Parathyroid adenoma (tissue), 2 donors: ENCODE measurements at regions not wholly inside any gene's neighbourhood (a gene's known extent, or its start where the extent isn't known, plus 50 kb on each side); places are given as distances from the start of the nearest gene placed in this dataset.

ENCODE experiments used
- H2AFZ ChIP-seq: fragments of 300-600 bp; sonication (generic); one replicate; pipeline ENCODE4 v1.7.0; 2017; ENCODE audit warnings: antibody characterized with exemption, mild to moderate bottlenecking
- H3K27ac ChIP-seq: fragments of 300-600 bp; sonication (generic); one replicate; pipeline ENCODE4 v1.7.0; 2017
- H3K27me3 ChIP-seq: fragments of 300-600 bp; sonication (generic); one replicate; pipeline ENCODE4 v1.7.0; 2017; ENCODE audit warnings: low read length; ENCODE audit not compliant: control insufficient read depth, insufficient read depth
- H3K36me3 ChIP-seq: fragments of 300-600 bp; sonication (generic); one replicate; pipeline ENCODE4 v1.7.0; 2017; ENCODE audit warnings: low read length; ENCODE audit not compliant: control insufficient read depth, insufficient read depth
- H3K4me1 ChIP-seq: fragments of 300-600 bp; sonication (generic); one replicate; pipeline ENCODE4 v1.7.0; 2017; ENCODE audit warnings: control low read depth
- H3K4me2 ChIP-seq: fragments of 300-600 bp; sonication (generic); one replicate; pipeline ENCODE4 v1.7.0; 2017; ENCODE audit warnings: low read length
- H3K4me3 ChIP-seq: fragments of 300-600 bp; sonication (generic); one replicate; pipeline ENCODE4 v1.7.0; 2017; ENCODE audit warnings: low read depth, low read length
- H3K79me2 ChIP-seq: fragments of 300-600 bp; sonication (generic); one replicate; pipeline ENCODE4 v1.7.0; 2017; ENCODE audit warnings: control low read depth
- H3K9ac ChIP-seq: fragments of 300-600 bp; sonication (generic); one replicate; pipeline ENCODE4 v1.7.0; 2017; ENCODE audit warnings: mild to moderate bottlenecking
- H3K9me3 ChIP-seq: fragments of 300-600 bp; sonication (generic); one replicate; pipeline ENCODE4 v1.7.0; 2017; ENCODE audit warnings: low read length; ENCODE audit not compliant: control insufficient read depth
- TF ChIP-seq, protein P1 (sequence below): fragments of 300-600 bp; sonication (generic); IDR thresholded peaks from one replicate; pipeline ENCODE4 v1.7.0; 2017; ENCODE audit warnings: antibody characterized with exemption, mild to moderate bottlenecking
- donor health status: primary hyperparathyroidism.

DNA sequence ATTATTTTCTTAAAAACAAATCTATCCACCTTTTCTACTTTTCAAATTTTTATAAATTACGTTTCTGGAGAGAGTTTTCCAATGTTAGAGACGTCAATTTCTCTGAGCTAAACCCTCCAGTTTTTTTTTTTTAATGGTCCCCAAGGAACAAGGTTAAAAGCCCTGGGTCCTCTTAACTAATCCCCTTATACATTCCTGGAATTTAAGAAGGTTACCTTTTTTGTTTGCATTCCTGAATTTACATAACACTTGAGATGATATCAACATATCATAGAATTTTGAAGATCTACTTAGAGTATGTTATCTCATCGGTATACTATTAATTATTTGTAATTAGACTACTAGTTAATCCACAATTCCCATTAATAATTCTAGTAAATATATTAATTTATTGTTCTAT is 662.2 kb upstream of the LRFN5 start:
- no peaks in the 10 kb centered on the region for H3K27me3 ChIP-seq
- no peaks in the 10 kb centered on the region for H3K79me2 ChIP-seq
- no peak overlapping the region for H3K4me3 ChIP-seq
- TF ChIP-seq, protein P1, sequence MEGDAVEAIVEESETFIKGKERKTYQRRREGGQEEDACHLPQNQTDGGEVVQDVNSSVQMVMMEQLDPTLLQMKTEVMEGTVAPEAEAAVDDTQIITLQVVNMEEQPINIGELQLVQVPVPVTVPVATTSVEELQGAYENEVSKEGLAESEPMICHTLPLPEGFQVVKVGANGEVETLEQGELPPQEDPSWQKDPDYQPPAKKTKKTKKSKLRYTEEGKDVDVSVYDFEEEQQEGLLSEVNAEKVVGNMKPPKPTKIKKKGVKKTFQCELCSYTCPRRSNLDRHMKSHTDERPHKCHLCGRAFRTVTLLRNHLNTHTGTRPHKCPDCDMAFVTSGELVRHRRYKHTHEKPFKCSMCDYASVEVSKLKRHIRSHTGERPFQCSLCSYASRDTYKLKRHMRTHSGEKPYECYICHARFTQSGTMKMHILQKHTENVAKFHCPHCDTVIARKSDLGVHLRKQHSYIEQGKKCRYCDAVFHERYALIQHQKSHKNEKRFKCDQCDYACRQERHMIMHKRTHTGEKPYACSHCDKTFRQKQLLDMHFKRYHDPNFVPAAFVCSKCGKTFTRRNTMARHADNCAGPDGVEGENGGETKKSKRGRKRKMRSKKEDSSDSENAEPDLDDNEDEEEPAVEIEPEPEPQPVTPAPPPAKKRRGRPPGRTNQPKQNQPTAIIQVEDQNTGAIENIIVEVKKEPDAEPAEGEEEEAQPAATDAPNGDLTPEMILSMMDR, result no peak
- H2AFZ ChIP-seq, result no peak overlapping the region
- no peaks in the 10 kb centered on the region for H3K4me1 ChIP-seq
- H3K9ac ChIP-seq, result no peak overlapping the region
- no peak overlapping the region for H3K27ac ChIP-seq
- no peak overlapping the region for H3K4me2 ChIP-seq
- no peaks in the 10 kb centered on the region for H3K36me3 ChIP-seq
- no peaks in the 10 kb centered on the region for H3K9me3 ChIP-seq

DNA sequence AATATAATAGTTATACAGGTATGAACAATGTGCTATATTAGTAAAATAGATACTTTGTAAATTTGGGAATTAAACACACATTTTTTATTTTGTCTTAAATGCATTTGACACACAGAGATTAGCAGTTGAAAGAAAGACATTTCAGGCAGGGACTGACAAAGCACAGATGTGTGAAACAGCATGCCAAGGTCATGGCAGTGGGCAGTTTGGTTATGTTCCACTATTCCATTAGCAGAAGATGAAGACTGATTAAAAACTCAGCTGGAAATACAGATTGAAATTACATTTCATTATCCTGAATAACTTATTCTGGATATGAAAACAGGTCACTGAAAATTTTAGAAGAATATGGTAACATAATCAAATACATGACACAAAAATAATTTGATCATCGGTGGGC is 669.8 kb upstream of the LRFN5 start:
- no peak overlapping the region for H2AFZ ChIP-seq
- no peak overlapping the region for H3K4me3 ChIP-seq
- no peak overlapping the region for H3K4me2 ChIP-seq
- H3K27ac ChIP-seq, result no peak overlapping the region
- H3K79me2 ChIP-seq, result no peaks in the 10 kb centered on the region
- H3K9me3 ChIP-seq, result no peaks in the 10 kb centered on the region
- no peaks in the 10 kb centered on the region for H3K36me3 ChIP-seq
- TF ChIP-seq, protein P1, result no peak
- no peaks in the 10 kb centered on the region for H3K4me1 ChIP-seq
- no peaks in the 10 kb centered on the region for H3K27me3 ChIP-seq
- H3K9ac ChIP-seq, result no peak overlapping the region

DNA sequence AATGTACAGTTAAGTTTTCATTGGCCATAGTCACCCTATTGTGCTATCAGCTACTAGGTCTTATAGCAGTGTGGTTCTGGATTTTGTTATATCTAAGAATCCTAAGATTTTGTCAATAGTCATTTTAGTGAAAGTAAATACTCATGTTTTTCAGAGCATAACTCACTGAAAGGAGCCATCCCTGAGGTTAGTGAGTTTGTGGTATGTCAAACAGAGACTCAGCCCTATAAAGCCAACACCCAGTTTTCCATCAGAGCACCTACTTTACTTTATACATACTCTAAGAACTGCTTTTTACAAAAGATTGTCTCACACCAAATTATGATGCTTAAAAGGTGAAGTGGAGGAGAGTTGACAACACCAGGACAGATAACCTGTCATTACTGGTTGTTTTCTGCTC is 686.3 kb upstream of the LRFN5 start:
- Histone ChIP-seq H3K9ac (no peak overlapping the region), H3K27me3 (no peaks in the 10 kb centered on the region), H3K79me2 (no peaks in the 10 kb centered on the region), H2AFZ (no peak overlapping the region), H3K9me3 (no peaks in the 10 kb centered on the region), H3K4me2 (no peak overlapping the region), H3K4me3 (no peak overlapping the region), H3K36me3 (no peaks in the 10 kb centered on the region), H3K4me1 (no peaks in the 10 kb centered on the region), H3K27ac (no peak overlapping the region)
- TF ChIP-seq, protein P1, result no peak

DNA sequence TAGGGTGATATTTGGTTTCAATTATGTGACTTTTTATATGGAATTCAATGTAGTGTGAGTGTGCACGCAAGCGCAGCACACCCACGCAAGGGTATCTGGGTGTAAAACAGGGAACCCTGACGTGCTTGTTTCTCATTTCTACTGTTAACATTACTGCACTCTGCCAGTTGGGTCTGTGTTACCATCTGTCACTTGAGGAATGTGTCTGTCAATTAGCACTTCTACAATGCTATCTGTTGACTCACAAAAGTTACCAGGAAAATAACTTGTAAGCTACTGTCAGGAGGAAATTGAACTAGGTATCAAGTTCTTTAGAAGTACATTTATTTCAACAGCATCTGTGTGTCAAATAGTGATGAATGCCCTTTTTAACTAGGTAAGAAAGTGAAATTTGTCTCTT is 695.5 kb upstream of the LRFN5 start:
- Histone ChIP-seq H3K9ac (no peak overlapping the region), H3K4me2 (no peak overlapping the region), H2AFZ (no peak overlapping the region), H3K4me3 (no peak overlapping the region), H3K4me1 (no peaks in the 10 kb centered on the region), H3K79me2 (no peaks in the 10 kb centered on the region), H3K27ac (no peak overlapping the region), H3K27me3 (no peaks in the 10 kb centered on the region), H3K36me3 (no peaks in the 10 kb centered on the region), H3K9me3 (no peaks in the 10 kb centered on the region)
- TF ChIP-seq, protein P1, result no peak

DNA sequence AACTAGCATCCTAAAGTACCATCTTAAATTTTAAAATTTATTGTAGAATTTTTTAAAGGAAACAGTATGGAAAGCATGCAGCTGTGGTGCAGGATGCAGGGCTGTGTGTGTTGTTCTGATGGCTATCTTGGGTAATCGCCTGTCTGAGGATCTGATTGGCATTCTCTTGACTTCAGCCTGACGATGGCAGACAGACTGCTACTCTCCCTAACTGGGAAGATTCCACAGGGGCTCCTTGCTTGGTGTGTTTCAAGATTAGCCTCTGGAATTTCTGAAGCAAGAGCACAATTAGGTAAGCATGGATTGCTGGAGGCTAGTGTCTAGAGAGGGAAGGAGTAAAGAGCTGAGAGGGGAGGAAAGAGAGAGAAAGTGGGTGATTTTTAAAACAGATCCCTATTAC is 696.8 kb upstream of the LRFN5 start:
- H3K27me3 ChIP-seq, result no peaks in the 10 kb centered on the region
- H3K27ac ChIP-seq, result no peak overlapping the region
- TF ChIP-seq, protein P1, result no peak
- no peaks in the 10 kb centered on the region for H3K79me2 ChIP-seq
- no peak overlapping the region for H3K9ac ChIP-seq
- no peak overlapping the region for H2AFZ ChIP-seq
- H3K4me3 ChIP-seq, result no peak overlapping the region
- H3K4me1 ChIP-seq, result no peaks in the 10 kb centered on the region
- no peaks in the 10 kb centered on the region for H3K9me3 ChIP-seq
- H3K36me3 ChIP-seq, result no peaks in the 10 kb centered on the region
- H3K4me2 ChIP-seq, result no peak overlapping the region
